Suprapubic skin (tissue), 4 donors: ENCODE measurements at regions not wholly inside any gene's neighbourhood (a gene's known extent, or its start where the extent isn't known, plus 50 kb on each side); places are given as distances from the start of the nearest gene placed in this dataset.

Experiments used
- DNase-seq, 2 donors: peaks; one replicate each; pipeline ENCODE4 v3.0.0-alpha.2; 2019; ENCODE audit warnings: low spot score in 2 of 2
- H3K27ac ChIP-seq: fragments of 200-600 bp; sonication (generic); one replicate; pipeline ENCODE4 v1.5.1; 2019
- H3K27me3 ChIP-seq: fragments of 200-600 bp; sonication (generic); one replicate; pipeline ENCODE4 v1.5.1; 2019
- H3K36me3 ChIP-seq: fragments of 200-600 bp; sonication (generic); one replicate; pipeline ENCODE4 v1.5.1; 2019
- H3K4me1 ChIP-seq: fragments of 200-600 bp; sonication (generic); one replicate; pipeline ENCODE4 v1.5.1; 2019
- H3K4me3 ChIP-seq: fragments of 200-600 bp; sonication (generic); one replicate; pipeline ENCODE4 v1.5.1; 2019; ENCODE audit warnings: mild to moderate bottlenecking
- H3K9me3 ChIP-seq: fragments of 200-600 bp; sonication (generic); one replicate; pipeline ENCODE4 v1.5.1; 2019
- CTCF ChIP-seq, 2 donors: fragments of 200-600 bp in 1 of 2; fragments of 450-650 bp in 1 of 2; sonication (generic) in 1 of 2; IDR thresholded peaks; one replicate each; pipeline ENCODE4 v1.5.1; 2016 to 2019; ENCODE audit warnings: antibody characterized with exemption in 2 of 2, mild to moderate bottlenecking in 1 of 2, moderate library complexity in 1 of 2
- EP300 ChIP-seq: sonication (generic); formaldehyde crosslinking; IDR thresholded peaks from one replicate; pipeline ENCODE4 v1.6.1; 2017; ENCODE audit warnings: antibody characterized with exemption
- POLR2A ChIP-seq, 2 donors: fragments of 450-650 bp; IDR thresholded peaks; one replicate each; pipeline ENCODE4 v1.6.1; 2017; ENCODE audit warnings: antibody characterized with exemption in 2 of 2, mild to moderate bottlenecking in 2 of 2, moderate library complexity in 2 of 2
- POLR2AphosphoS5 ChIP-seq, 3 donors: sonication (generic); formaldehyde crosslinking; IDR thresholded peaks; one replicate each; pipeline ENCODE4 v1.6.1; 2017; ENCODE audit warnings: antibody characterized with exemption in 3 of 3
- WGBS: methylation state at CpG from one replicate; pipeline ENCODE4 v1.1.5; 2018; 5-methylcytosine and 5-hydroxymethylcytosine counted together

- H3K27me3 ChIP-seq, result no peaks in the 10 kb centered on the region
- H3K36me3 ChIP-seq, result no peaks in the 10 kb centered on the region
- no peak overlapping the region for H3K27ac ChIP-seq
- H3K4me1 ChIP-seq, result no peaks in the 10 kb centered on the region
- DNase-seq, result no peak
- WGBS, result 85% methylated on average over 12 of the region's 15 CpGs
- no peak overlapping the region for H3K4me3 ChIP-seq
- peaks cover 7% of the 10 kb centered on the region for H3K9me3 ChIP-seq
- TF ChIP-seq CTCF (IDR thresholded peaks at IDR 0.05) (no peak), EP300 (no peak), POLR2A (IDR thresholded peaks at IDR 0.05) (no peak), POLR2AphosphoS5 (IDR thresholded peaks at IDR 0.05) (no peak)
These were observed 1152.4 kb downstream of the BRD1 start for GRCh38 chr22:48675141-48675829.

- Histone ChIP-seq H3K27me3 (no peaks in the 10 kb centered on the region), H3K9me3 (peaks cover 7% of the 10 kb centered on the region), H3K4me1 (no peaks in the 10 kb centered on the region), H3K36me3 (no peaks in the 10 kb centered on the region), H3K4me3 (no peak overlapping the region), H3K27ac (no peak overlapping the region)
- TF ChIP-seq CTCF (IDR thresholded peaks at IDR 0.05) (no peak), POLR2AphosphoS5 (IDR thresholded peaks at IDR 0.05) (no peak), EP300 (no peak), POLR2A (IDR thresholded peaks at IDR 0.05) (no peak)
- no peak for DNase-seq
- WGBS, result 84% methylated on average over 24 of the region's 24 CpGs
These were observed 1153.7 kb downstream of the BRD1 start for GRCh38 chr22:48673806-48674500.

GRCh38 chr22:48672387-48672786 is 1155.3 kb downstream of the BRD1 start:
- 89% methylated on average over 3 of the region's 3 CpGs for WGBS
- no peak for DNase-seq
- Histone ChIP-seq H3K27ac (no peak overlapping the region), H3K27me3 (no peaks in the 10 kb centered on the region), H3K4me3 (no peak overlapping the region), H3K36me3 (no peaks in the 10 kb centered on the region), H3K9me3 (peaks cover 7% of the 10 kb centered on the region), H3K4me1 (no peaks in the 10 kb centered on the region)
- TF ChIP-seq POLR2A (IDR thresholded peaks at IDR 0.05), result no peak
- no peak for TF ChIP-seq CTCF (IDR thresholded peaks at IDR 0.05)
- TF ChIP-seq EP300, result no peak
- no peak for TF ChIP-seq POLR2AphosphoS5 (IDR thresholded peaks at IDR 0.05)

- no peak overlapping the region for H3K27ac ChIP-seq
- H3K4me1 ChIP-seq, result no peaks in the 10 kb centered on the region
- H3K36me3 ChIP-seq, result no peaks in the 10 kb centered on the region
- no peak for DNase-seq
- 77% methylated on average over 4 of the region's 5 CpGs for WGBS
- peaks cover 7% of the 10 kb centered on the region for H3K9me3 ChIP-seq
- no peaks in the 10 kb centered on the region for H3K27me3 ChIP-seq
- TF ChIP-seq CTCF (IDR thresholded peaks at IDR 0.05) (no peak), POLR2AphosphoS5 (IDR thresholded peaks at IDR 0.05) (no peak), POLR2A (IDR thresholded peaks at IDR 0.05) (no peak), EP300 (no peak)
- no peak overlapping the region for H3K4me3 ChIP-seq
These were observed 1156.9 kb downstream of the BRD1 start for GRCh38 chr22:48670731-48671130.

GRCh38 chr22:48669986-48670716 is 1157.5 kb downstream of the BRD1 start:
- Histone ChIP-seq H3K9me3 (peaks cover 7% of the 10 kb centered on the region), H3K27ac (no peak overlapping the region), H3K36me3 (no peaks in the 10 kb centered on the region), H3K4me3 (no peak overlapping the region), H3K4me1 (no peaks in the 10 kb centered on the region), H3K27me3 (no peaks in the 10 kb centered on the region)
- DNase-seq, result no peak
- WGBS, result 81% methylated on average over 21 of the region's 23 CpGs
- TF ChIP-seq EP300 (no peak), CTCF (IDR thresholded peaks at IDR 0.05) (no peak), POLR2A (IDR thresholded peaks at IDR 0.05) (no peak), POLR2AphosphoS5 (IDR thresholded peaks at IDR 0.05) (no peak)
